ENCODE measurements at regions not wholly inside any gene's neighbourhood (a gene's known extent, or its start where the extent isn't known, plus 50 kb on each side); places are given as distances from the start of the nearest gene placed in this dataset.

GRCh38 chr10:23955456-23956225, 253.3 kb upstream of the KIAA1217 start:
- Histone ChIP-seq H3K4me3 (no peak overlapping the region), H3K27me3 (no peaks in the 10 kb centered on the region)
- 47% methylated on average over 10 of the region's 10 CpGs for WGBS (ENCODE audit: insufficient coverage, low coverage, low lambda C conversion rate, missing lambda C conversion rate)

GRCh38 chr10:23965123-23965522, 243.8 kb upstream of the KIAA1217 start:
- no peaks in the 10 kb centered on the region for H3K9me3 ChIP-seq
- H3K4me3 ChIP-seq = no peak overlapping the region
- no peaks in the 10 kb centered on the region for H3K36me3 ChIP-seq
- ATAC-seq (no peak), DNase-seq (no peak)
- TF ChIP-seq, protein P1, sequence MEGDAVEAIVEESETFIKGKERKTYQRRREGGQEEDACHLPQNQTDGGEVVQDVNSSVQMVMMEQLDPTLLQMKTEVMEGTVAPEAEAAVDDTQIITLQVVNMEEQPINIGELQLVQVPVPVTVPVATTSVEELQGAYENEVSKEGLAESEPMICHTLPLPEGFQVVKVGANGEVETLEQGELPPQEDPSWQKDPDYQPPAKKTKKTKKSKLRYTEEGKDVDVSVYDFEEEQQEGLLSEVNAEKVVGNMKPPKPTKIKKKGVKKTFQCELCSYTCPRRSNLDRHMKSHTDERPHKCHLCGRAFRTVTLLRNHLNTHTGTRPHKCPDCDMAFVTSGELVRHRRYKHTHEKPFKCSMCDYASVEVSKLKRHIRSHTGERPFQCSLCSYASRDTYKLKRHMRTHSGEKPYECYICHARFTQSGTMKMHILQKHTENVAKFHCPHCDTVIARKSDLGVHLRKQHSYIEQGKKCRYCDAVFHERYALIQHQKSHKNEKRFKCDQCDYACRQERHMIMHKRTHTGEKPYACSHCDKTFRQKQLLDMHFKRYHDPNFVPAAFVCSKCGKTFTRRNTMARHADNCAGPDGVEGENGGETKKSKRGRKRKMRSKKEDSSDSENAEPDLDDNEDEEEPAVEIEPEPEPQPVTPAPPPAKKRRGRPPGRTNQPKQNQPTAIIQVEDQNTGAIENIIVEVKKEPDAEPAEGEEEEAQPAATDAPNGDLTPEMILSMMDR (IDR thresholded peaks at IDR 0.05) = no peak
- no peak for TF ChIP-seq POLR2A (IDR thresholded peaks at IDR 0.05)
- H3K27ac ChIP-seq = no peak overlapping the region
- intact Hi-C loops (cut with DNase I) = no loop called here
- no peaks in the 10 kb centered on the region for H3K27me3 ChIP-seq
- no peaks in the 10 kb centered on the region for H3K4me1 ChIP-seq
- WGBS (ENCODE audit: insufficient coverage, low coverage, low lambda C conversion rate, missing lambda C conversion rate) = 73% methylated on average over 4 of the region's 5 CpGs

More at GRCh38 chr10:23955456-23956225, 253.3 kb upstream of the KIAA1217 start:
- Histone ChIP-seq H3K27ac (no peak overlapping the region), H3K36me3 (no peaks in the 10 kb centered on the region), H3K4me1 (no peaks in the 10 kb centered on the region), H3K9me3 (no peaks in the 10 kb centered on the region)
- DNase-seq = no peak
- TF ChIP-seq, protein P1 (IDR thresholded peaks at IDR 0.05) = no peak
- no peak for TF ChIP-seq POLR2A (IDR thresholded peaks at IDR 0.05)
- ATAC-seq = no peak
- intact Hi-C loops (cut with DNase I) = no loop called here

- H3K4me1 ChIP-seq = no peaks in the 10 kb centered on the region
- WGBS (ENCODE audit: insufficient coverage, low coverage, low lambda C conversion rate, missing lambda C conversion rate) = 67% methylated on average over 1 of the region's 1 CpG
- DNase-seq = no peak
- no peaks in the 10 kb centered on the region for H3K36me3 ChIP-seq
- no peaks in the 10 kb centered on the region for H3K27me3 ChIP-seq
- H3K4me3 ChIP-seq = no peak overlapping the region
- intact Hi-C loops (cut with DNase I) = no loop called here
- no peak for ATAC-seq
- TF ChIP-seq, protein P1 (IDR thresholded peaks at IDR 0.05) = no peak
- TF ChIP-seq POLR2A (IDR thresholded peaks at IDR 0.05) = no peak
- H3K9me3 ChIP-seq = no peaks in the 10 kb centered on the region
- H3K27ac ChIP-seq = no peak overlapping the region
Observed at GRCh38 chr10:23965880-23966279, 243.1 kb upstream of the KIAA1217 start.

DNA sequence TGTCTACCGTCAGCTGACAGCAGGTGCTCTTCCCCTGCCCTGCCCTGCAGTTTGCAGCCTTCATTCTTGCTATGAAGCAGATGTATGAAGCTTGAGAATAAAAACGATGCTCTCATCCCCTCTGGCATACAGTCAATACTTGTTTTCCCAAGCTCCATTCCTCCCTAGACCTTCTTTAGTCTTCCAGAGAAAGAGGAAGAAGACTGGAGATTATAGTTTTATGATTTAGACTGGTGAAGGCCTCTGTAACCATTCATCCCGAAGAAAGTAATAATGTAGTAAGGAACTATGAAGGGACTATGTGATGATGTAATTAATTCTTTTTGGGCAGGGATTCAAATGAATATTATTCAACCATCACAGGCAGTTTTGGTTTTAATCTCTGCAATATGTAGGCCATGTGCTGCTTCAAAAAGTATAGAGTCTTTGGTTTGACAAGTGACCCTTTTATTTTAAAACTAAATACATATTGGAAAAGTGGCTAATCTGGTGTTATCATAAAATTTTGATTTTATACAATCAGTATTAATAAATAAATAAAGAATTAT, 242.4 kb upstream of the KIAA1217 start:
- TF ChIP-seq, protein P1 (IDR thresholded peaks at IDR 0.05) = no peak
- TF ChIP-seq POLR2A (IDR thresholded peaks at IDR 0.05) = no peak
- intact Hi-C loops (cut with DNase I) = no loop called here
- Histone ChIP-seq H3K36me3 (no peaks in the 10 kb centered on the region), H3K4me3 (no peak overlapping the region), H3K27ac (no peak overlapping the region), H3K27me3 (no peaks in the 10 kb centered on the region), H3K9me3 (no peaks in the 10 kb centered on the region), H3K4me1 (no peaks in the 10 kb centered on the region)
- WGBS (ENCODE audit: insufficient coverage, low coverage, low lambda C conversion rate, missing lambda C conversion rate) = 60% methylated on average over 3 of the region's 3 CpGs
- DNase-seq = no peak
- no peak for ATAC-seq
